ENCODE measurements at regions not wholly inside any gene's neighbourhood (a gene's known extent, or its start where the extent isn't known, plus 50 kb on each side); places are given as distances from the start of the nearest gene placed in this dataset.
A peak's percentile ranks its signal among the peaks of the same experiment; 100 is the strongest.

DNA sequence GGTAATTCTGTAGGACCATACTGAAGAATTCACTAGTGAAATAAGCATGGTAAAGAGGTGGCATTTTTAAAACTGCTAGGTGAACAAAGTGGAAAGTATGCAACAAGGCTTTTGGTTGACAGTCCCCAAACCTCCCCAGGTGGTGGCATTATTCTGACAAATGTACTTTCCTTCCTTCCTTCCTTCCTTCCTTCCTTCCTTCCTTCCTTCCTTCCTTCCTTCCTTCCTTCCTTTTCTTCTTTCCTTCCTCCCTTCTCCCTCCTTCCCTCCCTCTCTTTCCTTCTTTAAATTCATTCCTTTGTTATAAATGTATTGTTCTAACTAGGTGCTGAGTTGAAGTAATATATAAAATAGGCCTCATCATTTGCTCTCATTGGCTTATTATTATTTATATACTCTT lies 284.7 kb upstream of the ANO5 start:
- intact Hi-C loops (cut with DNase I), result no loop called here
- ATAC-seq, result no peak
- TF ChIP-seq CTCF (IDR thresholded peaks at IDR 0.05), result no peak
- no peak for TF ChIP-seq POLR2A (IDR thresholded peaks at IDR 0.05)

GRCh38 chr11:21909145-21909544 lies 283.7 kb upstream of the ANO5 start:
- H3K36me3 ChIP-seq, result no peaks in the 10 kb centered on the region
- DNase-seq (no peak), ATAC-seq (no peak)
- WGBS, 4 donors, result 35 to 56% (median 42%) methylated on average over 2 of the region's 2 CpGs
- no peaks in the 10 kb centered on the region for H3K9me3 ChIP-seq
- TF ChIP-seq CTCF (IDR thresholded peaks at IDR 0.05) (no peak), POLR2A (IDR thresholded peaks at IDR 0.05) (no peak)
- intact Hi-C loops (cut with DNase I), result no loop called here
- peaks cover 0 to 24% (median 0%) of the 10 kb centered on the region in 12 donors for H3K4me1 ChIP-seq
- no peaks in the 10 kb centered on the region for H3K27me3 ChIP-seq
- H3K4me3 ChIP-seq, result no peak overlapping the region
- no peak overlapping the region for H3K27ac ChIP-seq

More for the DNA sequence above, 284.7 kb upstream of the ANO5 start:
- H3K27ac ChIP-seq, result no peak overlapping the region
- no peak overlapping the region for H3K4me3 ChIP-seq
- no peaks in the 10 kb centered on the region for H3K36me3 ChIP-seq
- peaks cover 0 to 24% (median 0%) of the 10 kb centered on the region in 12 donors for H3K4me1 ChIP-seq
- no peaks in the 10 kb centered on the region for H3K9me3 ChIP-seq
- DNase-seq, result no peak
- H3K27me3 ChIP-seq, result no peaks in the 10 kb centered on the region

DNA sequence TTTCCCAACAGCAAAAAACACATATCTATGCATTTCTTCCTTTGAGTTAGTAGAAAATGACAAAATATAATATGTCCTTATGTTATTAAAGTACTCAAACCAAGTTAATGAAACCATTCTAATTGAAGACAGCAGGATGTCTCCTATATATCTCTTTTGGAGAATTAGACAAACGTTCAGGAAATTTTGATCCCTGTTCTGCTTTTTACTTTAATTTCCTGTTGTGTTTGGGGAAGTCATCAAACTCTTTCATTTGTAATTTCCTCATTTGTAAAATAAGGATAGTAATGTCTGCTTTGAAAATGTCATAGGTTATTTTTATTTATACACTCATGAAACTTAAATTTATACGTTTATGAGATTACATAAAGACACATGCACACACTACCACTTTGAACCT lies 281.8 kb upstream of the ANO5 start:
- H3K4me3 ChIP-seq, result no peak overlapping the region
- peaks cover 0 to 24% (median 0%) of the 10 kb centered on the region in 12 donors for H3K4me1 ChIP-seq
- intact Hi-C loops (cut with DNase I), result no loop called here
- DNase-seq, result no peak
- H3K9me3 ChIP-seq, result peaks cover 0 to 13% (median 0%) of the 10 kb centered on the region in 12 donors
- H3K27me3 ChIP-seq, result no peaks in the 10 kb centered on the region
- no peak for ATAC-seq
- H3K27ac ChIP-seq, result no peak overlapping the region
- no peaks in the 10 kb centered on the region for H3K36me3 ChIP-seq
- 46 to 60% (median 56%) methylated on average over 2 of the region's 2 CpGs for WGBS, 4 donors
- no peak for TF ChIP-seq POLR2A (IDR thresholded peaks at IDR 0.05)
- TF ChIP-seq CTCF (IDR thresholded peaks at IDR 0.05), result no peak

GRCh38 chr11:21912285-21912684 lies 280.6 kb upstream of the ANO5 start:
- TF ChIP-seq POLR2A (IDR thresholded peaks at IDR 0.05), result no peak
- no peak for TF ChIP-seq CTCF (IDR thresholded peaks at IDR 0.05)
- Histone ChIP-seq H3K9me3 (peaks cover 0 to 13% (median 0%) of the 10 kb centered on the region in 12 donors), H3K4me3 (no peak overlapping the region), H3K27ac (no peak overlapping the region), H3K36me3 (no peaks in the 10 kb centered on the region), H3K27me3 (no peaks in the 10 kb centered on the region), H3K4me1 (peaks cover 0 to 24% (median 0%) of the 10 kb centered on the region in 12 donors)
- DNase-seq (no peak), ATAC-seq (peak in 1 of 4 donors; percentile 24)
- intact Hi-C loops (cut with DNase I), result no loop called here
- 89 to 97% (median 95%) methylated on average over 1 of the region's 1 CpG for WGBS, 4 donors

Measured in heart left ventricle (tissue), 16 donors.